ENCODE measurements at regions not wholly inside any gene's neighbourhood (a gene's known extent, or its start where the extent isn't known, plus 50 kb on each side); places are given as distances from the start of the nearest gene placed in this dataset.

DNA sequence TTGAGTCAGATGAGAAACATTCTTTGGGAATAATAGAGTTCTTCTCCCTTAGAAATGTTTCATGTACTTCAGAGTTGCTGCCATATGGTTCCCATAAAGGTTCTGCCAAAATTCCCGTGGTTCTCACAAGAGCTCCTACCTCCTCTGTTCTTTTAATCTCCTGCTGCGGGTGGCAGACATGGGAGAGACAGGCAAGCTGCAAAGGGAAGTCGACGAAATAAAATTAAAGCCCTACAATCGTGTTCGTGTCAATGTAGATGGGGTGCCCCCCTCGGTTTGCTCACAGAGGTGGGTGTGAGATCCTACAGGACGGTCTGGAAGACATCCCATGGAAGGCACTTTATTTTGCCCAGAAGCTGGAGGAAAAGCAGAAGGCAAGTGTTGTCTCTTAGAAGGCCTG is 276.0 kb downstream of the RWDD3 start:
- no peaks in the 10 kb centered on the region for H3K27me3 ChIP-seq
- no peak overlapping the region for H3K4me3 ChIP-seq
- H3K36me3 ChIP-seq: no peaks in the 10 kb centered on the region
- H3K4me1 ChIP-seq (ENCODE audit: insufficient read depth): no peaks in the 10 kb centered on the region
- WGBS, 3 donors: 49 to 65% (median 62%) methylated on average over 8 of the region's 8 CpGs
- DNase-seq: no peak
- no peak overlapping the region for H3K27ac ChIP-seq
- H3K9me3 ChIP-seq: no peaks in the 10 kb centered on the region
- intact Hi-C loops (cut with DNase I): no loop called here
- TF ChIP-seq EP300 (IDR thresholded peaks at IDR 0.05): no peak
- TF ChIP-seq, protein P1, sequence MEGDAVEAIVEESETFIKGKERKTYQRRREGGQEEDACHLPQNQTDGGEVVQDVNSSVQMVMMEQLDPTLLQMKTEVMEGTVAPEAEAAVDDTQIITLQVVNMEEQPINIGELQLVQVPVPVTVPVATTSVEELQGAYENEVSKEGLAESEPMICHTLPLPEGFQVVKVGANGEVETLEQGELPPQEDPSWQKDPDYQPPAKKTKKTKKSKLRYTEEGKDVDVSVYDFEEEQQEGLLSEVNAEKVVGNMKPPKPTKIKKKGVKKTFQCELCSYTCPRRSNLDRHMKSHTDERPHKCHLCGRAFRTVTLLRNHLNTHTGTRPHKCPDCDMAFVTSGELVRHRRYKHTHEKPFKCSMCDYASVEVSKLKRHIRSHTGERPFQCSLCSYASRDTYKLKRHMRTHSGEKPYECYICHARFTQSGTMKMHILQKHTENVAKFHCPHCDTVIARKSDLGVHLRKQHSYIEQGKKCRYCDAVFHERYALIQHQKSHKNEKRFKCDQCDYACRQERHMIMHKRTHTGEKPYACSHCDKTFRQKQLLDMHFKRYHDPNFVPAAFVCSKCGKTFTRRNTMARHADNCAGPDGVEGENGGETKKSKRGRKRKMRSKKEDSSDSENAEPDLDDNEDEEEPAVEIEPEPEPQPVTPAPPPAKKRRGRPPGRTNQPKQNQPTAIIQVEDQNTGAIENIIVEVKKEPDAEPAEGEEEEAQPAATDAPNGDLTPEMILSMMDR (IDR thresholded peaks at IDR 0.05): no peak

DNA sequence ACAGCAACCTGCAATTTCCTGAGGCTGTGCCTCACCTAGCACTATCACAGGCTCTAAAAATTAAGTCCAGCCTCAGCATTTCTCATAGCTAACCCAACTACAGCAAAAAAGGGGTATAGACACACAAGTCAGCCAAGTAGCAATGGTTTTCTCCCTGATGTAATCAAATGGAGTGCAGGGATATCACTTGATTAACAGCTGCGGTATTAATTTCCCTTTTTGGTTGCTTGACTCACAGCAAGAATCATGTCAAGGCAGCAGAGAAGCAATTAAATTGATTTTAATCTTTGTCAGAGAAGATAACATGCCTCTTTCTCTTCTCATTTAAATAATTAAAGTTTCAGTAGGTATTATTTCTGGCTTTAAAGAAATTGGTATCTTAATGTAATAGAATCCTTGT is 278.9 kb downstream of the RWDD3 start:
- no peak for DNase-seq
- H3K4me1 ChIP-seq (ENCODE audit: insufficient read depth): no peaks in the 10 kb centered on the region
- intact Hi-C loops (cut with DNase I): no loop called here
- no peaks in the 10 kb centered on the region for H3K36me3 ChIP-seq
- H3K4me3 ChIP-seq: no peak overlapping the region
- H3K9me3 ChIP-seq: no peaks in the 10 kb centered on the region
- TF ChIP-seq, protein P1 (IDR thresholded peaks at IDR 0.05): no peak
- TF ChIP-seq EP300 (IDR thresholded peaks at IDR 0.05): no peak
- no peak for TF ChIP-seq POLR2A (IDR thresholded peaks at IDR 0.05)
- no peaks in the 10 kb centered on the region for H3K27me3 ChIP-seq
- H3K27ac ChIP-seq: no peak overlapping the region
- 60 to 66% (median 65%) methylated on average over 1 of the region's 1 CpG for WGBS, 3 donors

DNA sequence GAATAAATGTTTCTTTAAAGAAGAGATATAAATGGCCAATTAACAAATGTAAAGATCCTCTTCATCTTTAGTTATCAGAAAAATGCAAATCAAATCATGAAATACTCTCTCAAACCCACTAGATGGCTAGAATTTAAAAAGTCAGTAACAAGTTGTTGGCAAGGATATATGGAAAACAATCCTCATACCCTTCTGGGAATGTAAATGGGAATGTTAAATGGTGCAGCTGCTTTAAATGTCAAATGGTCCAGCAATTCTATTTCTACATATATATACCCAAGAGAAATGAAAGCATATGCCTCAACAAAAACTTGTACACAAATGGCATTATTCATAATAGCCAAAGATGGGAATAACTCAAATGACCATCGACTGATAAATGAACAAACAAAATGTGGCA is 283.5 kb downstream of the RWDD3 start:
- TF ChIP-seq EP300 (IDR thresholded peaks at IDR 0.05) (no peak), POLR2A (IDR thresholded peaks at IDR 0.05) (no peak)
- TF ChIP-seq, protein P1 (IDR thresholded peaks at IDR 0.05): no peak
- intact Hi-C loops (cut with DNase I): no loop called here
- WGBS, 3 donors: 65 to 69% (median 67%) methylated on average over 1 of the region's 1 CpG

DNA sequence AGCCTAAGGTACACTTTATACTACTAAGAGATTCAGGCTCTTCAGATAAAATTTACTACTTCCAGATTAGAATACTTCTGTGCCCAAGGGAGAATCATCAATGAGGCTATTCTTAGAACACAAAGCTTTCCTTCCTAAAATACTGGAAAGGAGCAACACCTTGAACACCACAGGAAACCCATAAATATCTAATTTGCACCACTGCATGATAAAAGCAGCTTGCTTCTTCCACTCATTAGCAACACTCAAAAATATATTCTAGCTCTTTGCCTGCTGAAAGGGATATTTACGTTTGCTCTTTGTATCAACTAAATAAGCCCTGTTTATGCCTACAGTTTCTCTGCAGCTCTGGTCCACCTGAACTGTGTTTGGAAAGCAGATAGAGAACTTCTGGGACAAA is 284.3 kb downstream of the RWDD3 start:
- H3K4me1 ChIP-seq (ENCODE audit: insufficient read depth): no peaks in the 10 kb centered on the region
- WGBS, 3 donors: 0 to 13% (median 9%) methylated on average over 1 of the region's 1 CpG
- H3K36me3 ChIP-seq: no peaks in the 10 kb centered on the region
- no peak for DNase-seq
- intact Hi-C loops (cut with DNase I): no loop called here
- H3K27me3 ChIP-seq: no peaks in the 10 kb centered on the region
- no peak overlapping the region for H3K27ac ChIP-seq
- TF ChIP-seq EP300 (IDR thresholded peaks at IDR 0.05): no peak
- TF ChIP-seq POLR2A (IDR thresholded peaks at IDR 0.05): no peak
- H3K4me3 ChIP-seq: no peak overlapping the region
- H3K9me3 ChIP-seq: no peaks in the 10 kb centered on the region

More for the DNA sequence above, 283.5 kb downstream of the RWDD3 start:
- Histone ChIP-seq H3K4me3 (no peak overlapping the region), H3K9me3 (no peaks in the 10 kb centered on the region), H3K36me3 (no peaks in the 10 kb centered on the region), H3K27ac (no peak overlapping the region), H3K4me1 (ENCODE audit: insufficient read depth) (no peaks in the 10 kb centered on the region), H3K27me3 (no peaks in the 10 kb centered on the region)
- DNase-seq: no peak

DNA sequence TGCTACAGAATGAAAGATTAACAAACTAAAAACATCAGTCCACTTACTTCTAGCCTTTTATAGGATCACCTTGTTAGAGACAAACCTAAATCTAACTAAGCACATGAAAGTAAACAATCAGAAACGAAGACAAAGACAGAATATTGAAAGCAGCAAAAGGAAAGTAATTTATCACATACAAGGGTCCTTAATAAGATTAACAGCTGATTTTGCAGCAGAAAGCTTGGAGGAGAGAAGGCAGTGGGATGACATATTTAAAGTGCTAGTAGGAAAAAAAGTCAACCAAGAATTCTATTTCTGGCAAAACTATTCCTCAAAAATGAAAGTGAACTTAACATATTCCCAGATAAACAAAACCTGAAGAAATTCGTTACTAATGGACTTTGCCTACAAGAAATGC is 286.4 kb downstream of the RWDD3 start:
- Histone ChIP-seq H3K36me3 (no peaks in the 10 kb centered on the region), H3K4me3 (no peak overlapping the region), H3K27ac (no peak overlapping the region), H3K9me3 (no peaks in the 10 kb centered on the region), H3K4me1 (ENCODE audit: insufficient read depth) (no peaks in the 10 kb centered on the region), H3K27me3 (no peaks in the 10 kb centered on the region)
- no peak for DNase-seq
- TF ChIP-seq, protein P1 (IDR thresholded peaks at IDR 0.05): no peak
- no peak for TF ChIP-seq EP300 (IDR thresholded peaks at IDR 0.05)
- TF ChIP-seq POLR2A (IDR thresholded peaks at IDR 0.05): no peak
- intact Hi-C loops (cut with DNase I): no loop called here
- WGBS, 3 donors: 60 to 69% (median 62%) methylated on average over 2 of the region's 2 CpGs
